GM12873 (cell line): ENCODE measurements at regions not wholly inside any gene's neighbourhood (a gene's known extent, or its start where the extent isn't known, plus 50 kb on each side); places are given as distances from the start of the nearest gene placed in this dataset.

Experiments used
- TF ChIP-seq, protein P1 (sequence below): IDR thresholded peaks from 2 replicates; pipeline ENCODE4 v1.5.1; 2012; ENCODE audit warnings: low read depth, mild to moderate bottlenecking, moderate library complexity, low read length, control low read depth; ENCODE audit not compliant: insufficient read depth; ENCODE audit errors: missing control alignments

DNA sequence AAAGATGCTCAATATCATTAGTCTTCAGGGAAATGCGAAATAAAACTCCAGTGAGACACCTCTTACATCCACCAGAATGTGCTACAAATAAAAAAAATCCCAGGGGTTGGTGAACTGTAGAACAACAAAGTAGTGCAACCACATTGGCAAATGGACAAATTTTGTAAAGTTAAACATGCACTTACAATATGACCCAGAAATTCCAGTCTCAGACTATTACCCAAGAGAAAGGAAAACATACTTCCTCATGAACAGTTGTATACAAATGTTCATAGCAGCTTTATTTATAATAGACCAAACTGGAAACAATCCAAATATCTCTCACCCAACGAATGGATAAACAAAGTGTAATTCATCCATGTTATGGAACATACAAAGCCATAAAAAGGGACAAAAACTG, 239.5 kb downstream of the ABCC12 start:
- TF ChIP-seq, protein P1, sequence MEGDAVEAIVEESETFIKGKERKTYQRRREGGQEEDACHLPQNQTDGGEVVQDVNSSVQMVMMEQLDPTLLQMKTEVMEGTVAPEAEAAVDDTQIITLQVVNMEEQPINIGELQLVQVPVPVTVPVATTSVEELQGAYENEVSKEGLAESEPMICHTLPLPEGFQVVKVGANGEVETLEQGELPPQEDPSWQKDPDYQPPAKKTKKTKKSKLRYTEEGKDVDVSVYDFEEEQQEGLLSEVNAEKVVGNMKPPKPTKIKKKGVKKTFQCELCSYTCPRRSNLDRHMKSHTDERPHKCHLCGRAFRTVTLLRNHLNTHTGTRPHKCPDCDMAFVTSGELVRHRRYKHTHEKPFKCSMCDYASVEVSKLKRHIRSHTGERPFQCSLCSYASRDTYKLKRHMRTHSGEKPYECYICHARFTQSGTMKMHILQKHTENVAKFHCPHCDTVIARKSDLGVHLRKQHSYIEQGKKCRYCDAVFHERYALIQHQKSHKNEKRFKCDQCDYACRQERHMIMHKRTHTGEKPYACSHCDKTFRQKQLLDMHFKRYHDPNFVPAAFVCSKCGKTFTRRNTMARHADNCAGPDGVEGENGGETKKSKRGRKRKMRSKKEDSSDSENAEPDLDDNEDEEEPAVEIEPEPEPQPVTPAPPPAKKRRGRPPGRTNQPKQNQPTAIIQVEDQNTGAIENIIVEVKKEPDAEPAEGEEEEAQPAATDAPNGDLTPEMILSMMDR, result no peak

DNA sequence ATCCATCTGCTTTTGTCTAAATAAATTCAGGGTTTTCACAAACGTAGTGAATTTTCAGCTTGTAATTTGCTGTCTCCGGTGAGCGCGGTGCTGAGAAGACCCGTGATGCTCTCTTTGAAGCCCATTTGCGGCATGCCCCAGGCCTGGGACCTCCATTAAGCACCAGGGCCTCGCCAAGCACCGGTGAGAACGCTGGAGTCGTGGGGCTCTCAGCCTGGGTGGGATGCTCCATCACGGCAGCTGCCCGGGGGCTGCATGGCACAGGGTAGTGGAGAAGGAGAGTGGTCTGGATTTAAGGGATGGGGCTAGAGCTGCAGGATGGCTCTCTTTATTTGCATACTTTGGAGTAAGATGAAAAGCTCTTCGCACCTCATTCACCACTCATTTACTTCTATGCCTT, 248.7 kb downstream of the ABCC12 start:
- TF ChIP-seq, protein P1, result no peak

DNA sequence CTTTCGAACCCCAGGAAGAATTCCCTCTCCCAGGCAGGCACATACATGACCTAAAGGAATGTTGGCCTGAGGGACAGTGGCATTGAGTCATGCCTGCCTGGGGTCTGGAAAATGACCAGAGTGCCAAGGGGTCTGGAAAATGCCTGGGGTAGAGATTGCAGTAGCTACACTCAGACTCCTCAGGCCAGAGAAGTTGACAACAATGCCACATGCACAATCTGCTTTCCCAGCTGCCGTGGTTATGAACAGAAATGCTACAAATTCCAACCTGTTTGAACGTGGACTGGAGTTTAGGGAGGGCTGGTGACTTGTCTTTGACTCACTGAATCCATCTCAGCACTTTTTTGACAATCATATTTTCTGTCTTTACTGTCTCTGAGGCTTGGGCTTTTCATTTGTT, 250.0 kb downstream of the ABCC12 start:
- TF ChIP-seq, protein P1, result no peak

GRCh38 chr16:47904691-47905090, 251.1 kb downstream of the ABCC12 start:
- TF ChIP-seq, protein P1, result no peak

DNA sequence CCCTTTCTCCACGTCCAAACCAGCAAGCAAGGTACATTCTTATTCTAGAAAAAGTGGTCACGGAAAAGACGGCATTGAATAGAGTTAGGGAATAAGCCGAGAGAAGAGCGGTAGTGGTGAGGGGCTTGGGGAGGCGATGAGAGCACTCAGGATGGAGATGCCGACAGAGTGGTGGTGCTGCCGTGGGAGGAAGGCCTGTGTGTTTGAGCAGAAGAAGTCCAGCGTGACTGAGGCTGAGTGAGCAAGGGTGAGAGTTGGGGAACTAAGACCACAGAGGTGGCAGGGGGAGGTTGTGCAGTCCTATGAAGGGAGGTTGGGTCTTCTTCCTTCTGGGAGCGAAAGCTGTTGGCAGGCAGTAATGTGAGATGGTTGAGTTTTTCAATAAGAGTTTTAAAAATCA, 252.3 kb downstream of the ABCC12 start:
- TF ChIP-seq, protein P1, result no peak

DNA sequence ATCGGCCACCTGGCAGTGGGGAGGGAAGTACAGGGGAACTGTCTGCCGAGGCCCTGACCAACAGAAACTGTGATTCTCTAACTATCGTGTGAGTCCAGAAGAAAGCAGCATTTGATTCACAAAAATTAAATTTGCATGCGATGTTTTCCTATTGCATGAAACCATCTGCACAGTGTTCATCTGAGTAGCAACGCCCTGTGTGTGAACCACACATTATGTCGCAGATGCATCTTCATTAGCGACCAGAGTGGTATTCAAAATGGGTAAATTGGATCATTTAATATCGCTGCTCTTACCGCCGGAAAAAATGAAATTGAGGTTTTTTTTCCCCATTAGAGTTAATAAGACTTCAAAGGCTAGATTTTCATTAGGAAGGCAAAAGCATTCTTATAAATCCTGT, 260.6 kb downstream of the ABCC12 start:
- TF ChIP-seq, protein P1, result no peak

DNA sequence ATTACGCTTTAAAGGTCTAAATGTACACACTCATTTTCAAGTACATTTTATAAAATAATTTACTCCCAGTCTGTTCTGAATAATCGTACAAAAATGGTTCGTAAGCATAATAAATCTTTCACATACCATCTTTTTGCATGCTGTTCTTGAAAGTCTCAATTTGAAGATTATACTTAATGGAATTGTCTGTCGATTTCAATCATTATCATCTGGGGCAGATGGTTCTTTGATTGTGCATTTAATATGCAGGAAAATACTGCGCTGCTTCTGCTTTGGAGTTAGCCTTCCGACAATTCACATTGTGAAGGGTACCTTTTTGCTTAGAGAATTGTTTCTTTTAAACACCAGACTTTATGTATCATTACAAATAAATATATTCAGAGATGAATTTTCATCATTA, 262.8 kb downstream of the ABCC12 start:
- TF ChIP-seq, protein P1, result no peak
